ENCODE measurements at regions not wholly inside any gene's neighbourhood (a gene's known extent, or its start where the extent isn't known, plus 50 kb on each side); places are given as distances from the start of the nearest gene placed in this dataset.

DNA sequence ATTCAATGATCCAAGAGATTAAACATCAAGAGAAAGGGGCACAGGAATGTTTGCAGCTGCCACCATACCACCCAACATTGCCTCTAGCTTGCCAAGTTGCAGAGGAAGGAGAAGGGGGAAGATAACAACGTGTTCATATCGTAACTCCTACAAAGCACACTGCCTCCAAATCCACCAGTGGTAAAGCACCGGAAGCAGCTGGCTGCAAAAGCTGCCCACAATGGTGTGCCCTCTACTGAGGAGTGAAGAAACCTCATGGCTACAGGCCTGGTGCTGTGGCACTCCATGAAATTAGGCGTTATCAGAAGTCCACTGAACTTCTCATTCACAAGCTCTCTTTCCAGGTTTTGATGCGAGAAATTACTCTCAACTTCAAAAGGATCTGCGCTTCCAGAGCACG is 263.9 kb upstream of the STT3B start:
- no peaks in the 10 kb centered on the region for H3K9me3 ChIP-seq
- peaks cover 2% of the 10 kb centered on the region; the same call in 2 of the 3 replicates for H3K4me1 ChIP-seq
- ChIA-PET POLR2A (interaction anchor here (0.9 kb wide), 1 partner anchor 264 kb away, joined by 3 read pairs; the partner anchor contains the start of gene STT3B), CTCF (interaction anchor here (1.7 kb wide), 1 partner anchor 10 kb away, joined by 5 read pairs; no protein-coding TSS in a partner anchor)
- H3K4me2 ChIP-seq: no peak overlapping the region
- TF ChIP-seq FOSB (CRISPR knock-in tag; IDR thresholded peaks at IDR 0.05) (no peak), RNF2 (IDR thresholded peaks at IDR 0.05; ENCODE audit: borderline replicate concordance, low read depth) (no peak), ZFP36 (IDR thresholded peaks at IDR 0.05; ENCODE audit: borderline replicate concordance, partially characterized antibody) (no peak), ZC3H11A (IDR thresholded peaks at IDR 0.05) (no peak), ESRRA (IDR thresholded peaks at IDR 0.05; ENCODE audit: borderline replicate concordance, low read length) (no peak), HDAC2 (IDR thresholded peaks at IDR 0.05) (no peak), JUN (IDR thresholded peaks at IDR 0.05) (no peak), NPAS2 (CRISPR knock-in tag; IDR thresholded peaks at IDR 0.05; ENCODE audit: borderline replicate concordance) (no peak), CHD2 (IDR thresholded peaks at IDR 0.05; ENCODE audit: low read length, partially characterized antibody) (no peak), CBX8 (IDR thresholded peaks at IDR 0.05) (no peak), NR3C1 (IDR thresholded peaks at IDR 0.05) (no peak), SREBF2 (IDR thresholded peaks at IDR 0.05) (no peak)
- TF ChIP-seq, protein P1, sequence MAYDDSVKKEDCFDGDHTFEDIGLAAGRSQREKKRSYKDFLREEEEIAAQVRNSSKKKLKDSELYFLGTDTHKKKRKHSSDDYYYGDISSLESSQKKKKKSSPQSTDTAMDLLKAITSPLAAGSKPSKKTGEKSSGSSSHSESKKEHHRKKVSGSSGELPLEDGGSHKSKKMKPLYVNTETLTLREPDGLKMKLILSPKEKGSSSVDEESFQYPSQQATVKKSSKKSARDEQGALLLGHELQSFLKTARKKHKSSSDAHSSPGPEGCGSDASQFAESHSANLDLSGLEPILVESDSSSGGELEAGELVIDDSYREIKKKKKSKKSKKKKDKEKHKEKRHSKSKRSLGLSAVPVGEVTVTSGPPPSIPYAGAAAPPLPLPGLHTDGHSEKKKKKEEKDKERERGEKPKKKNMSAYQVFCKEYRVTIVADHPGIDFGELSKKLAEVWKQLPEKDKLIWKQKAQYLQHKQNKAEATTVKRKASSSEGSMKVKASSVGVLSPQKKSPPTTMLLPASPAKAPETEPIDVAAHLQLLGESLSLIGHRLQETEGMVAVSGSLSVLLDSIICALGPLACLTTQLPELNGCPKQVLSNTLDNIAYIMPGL (CRISPR knock-in tag; IDR thresholded peaks at IDR 0.05; ENCODE audit: borderline replicate concordance): no peak
- ATAC-seq (no peak), FAIRE-seq (no peak), DNase-seq (ENCODE audit: low read depth in 1 of 2, low spot score in 1 of 2) (no peak)
- no peak overlapping the region for H3K4me3 ChIP-seq
- no peak overlapping the region for H3K27ac ChIP-seq
- WGBS (ENCODE audit: missing lambda C conversion rate): 71% methylated on average over 7 of the region's 7 CpGs

DNA sequence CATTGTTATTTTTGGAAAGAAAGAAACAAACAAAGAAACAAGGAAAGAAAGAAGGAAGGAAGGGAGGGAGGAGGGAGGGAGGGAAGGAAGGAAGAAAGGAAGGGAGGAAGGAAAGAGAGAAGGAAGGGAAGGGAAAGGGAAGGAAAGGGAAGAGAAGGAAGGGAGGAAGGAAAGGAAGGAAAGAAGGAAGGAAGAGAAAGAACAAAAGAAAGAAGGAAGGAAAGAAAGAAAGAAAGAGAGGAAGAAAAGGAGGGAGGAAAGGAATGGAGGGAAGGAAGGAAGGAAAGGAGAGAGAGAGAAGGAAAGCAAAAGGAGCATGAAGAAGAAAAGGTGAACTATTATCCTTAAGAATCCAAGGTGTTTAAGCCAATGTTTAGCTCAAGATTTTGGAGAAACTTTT is 262.7 kb upstream of the STT3B start:
- TF ChIP-seq, protein P2, sequence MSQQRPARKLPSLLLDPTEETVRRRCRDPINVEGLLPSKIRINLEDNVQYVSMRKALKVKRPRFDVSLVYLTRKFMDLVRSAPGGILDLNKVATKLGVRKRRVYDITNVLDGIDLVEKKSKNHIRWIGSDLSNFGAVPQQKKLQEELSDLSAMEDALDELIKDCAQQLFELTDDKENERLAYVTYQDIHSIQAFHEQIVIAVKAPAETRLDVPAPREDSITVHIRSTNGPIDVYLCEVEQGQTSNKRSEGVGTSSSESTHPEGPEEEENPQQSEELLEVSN (IDR thresholded peaks at IDR 0.05; ENCODE audit: borderline replicate concordance, low read depth): no peak
- no peak for TF ChIP-seq KDM5A (IDR thresholded peaks at IDR 0.05)
- no peak for TF ChIP-seq GATA3 (IDR thresholded peaks at IDR 0.05; ENCODE audit: borderline replicate concordance)
- TF ChIP-seq, protein P1 (CRISPR knock-in tag; IDR thresholded peaks at IDR 0.05; ENCODE audit: borderline replicate concordance): no peak
- TF ChIP-seq, protein P3, sequence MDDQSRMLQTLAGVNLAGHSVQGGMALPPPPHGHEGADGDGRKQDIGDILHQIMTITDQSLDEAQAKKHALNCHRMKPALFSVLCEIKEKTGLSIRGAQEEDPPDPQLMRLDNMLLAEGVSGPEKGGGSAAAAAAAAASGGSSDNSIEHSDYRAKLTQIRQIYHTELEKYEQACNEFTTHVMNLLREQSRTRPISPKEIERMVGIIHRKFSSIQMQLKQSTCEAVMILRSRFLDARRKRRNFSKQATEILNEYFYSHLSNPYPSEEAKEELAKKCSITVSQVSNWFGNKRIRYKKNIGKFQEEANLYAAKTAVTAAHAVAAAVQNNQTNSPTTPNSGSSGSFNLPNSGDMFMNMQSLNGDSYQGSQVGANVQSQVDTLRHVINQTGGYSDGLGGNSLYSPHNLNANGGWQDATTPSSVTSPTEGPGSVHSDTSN (IDR thresholded peaks at IDR 0.05): no peak
- TF ChIP-seq HOXB5 (CRISPR knock-in tag; IDR thresholded peaks at IDR 0.05): no peak
- TF ChIP-seq HOXB13 (CRISPR knock-in tag; IDR thresholded peaks at IDR 0.05; ENCODE audit: low read depth): no peak
- no peak for TF ChIP-seq NR3C1 (IDR thresholded peaks at IDR 0.05)
- TF ChIP-seq RARB (CRISPR knock-in tag; IDR thresholded peaks at IDR 0.05): no peak
- no peak for TF ChIP-seq EP300 (IDR thresholded peaks at IDR 0.05)
- no peak for TF ChIP-seq RFX5 (IDR thresholded peaks at IDR 0.05)
- TF ChIP-seq NFE2L2 (conservative IDR thresholded peaks at IDR 0.05; ENCODE audit: low read length): no peak
- no peak for TF ChIP-seq RCOR1 (IDR thresholded peaks at IDR 0.05; ENCODE audit: low read depth, low read length)
- no peak for TF ChIP-seq PHF8 (IDR thresholded peaks at IDR 0.05; ENCODE audit: borderline replicate concordance, low read depth)
- TF ChIP-seq, protein P4, sequence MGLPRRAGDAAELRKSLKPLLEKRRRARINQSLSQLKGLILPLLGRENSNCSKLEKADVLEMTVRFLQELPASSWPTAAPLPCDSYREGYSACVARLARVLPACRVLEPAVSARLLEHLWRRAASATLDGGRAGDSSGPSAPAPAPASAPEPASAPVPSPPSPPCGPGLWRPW (IDR thresholded peaks at IDR 0.05): no peak
- TF ChIP-seq ZFP36 (IDR thresholded peaks at IDR 0.05; ENCODE audit: borderline replicate concordance, partially characterized antibody): no peak
- TF ChIP-seq ZC3H11A (IDR thresholded peaks at IDR 0.05): no peak
- TF ChIP-seq EHMT2 (IDR thresholded peaks at IDR 0.05; ENCODE audit: low read depth): no peak
- DNase-seq (ENCODE audit: low read depth in 1 of 2, low spot score in 1 of 2): no peak
- Histone ChIP-seq H3K4me3 (no peak overlapping the region), H3K9me3 (no peaks in the 10 kb centered on the region), H3K27ac (no peak overlapping the region), H3K4me1 (peaks cover 13% of the 10 kb centered on the region), H3K4me2 (no peak overlapping the region)
- ChIA-PET POLR2A (no interaction called here), CTCF (interaction anchor here (0.9 to 1.7 kb wide), 2 partner anchors 9 to 18 kb away, joined by 3 to 5 read pairs; no protein-coding TSS in a partner anchor)
- FAIRE-seq: no peak
- ATAC-seq: no peak

Measured in A549 (cell line).